ENCODE measurements at regions not wholly inside any gene's neighbourhood (a gene's known extent, or its start where the extent isn't known, plus 50 kb on each side); places are given as distances from the start of the nearest gene placed in this dataset.
"Not testable (repeated sequence)": the region's sequence is repeated elsewhere in the genome, so short reads cannot be mapped to it uniquely, and the experiment has no call there.

GRCh38 chr1:30083800-30084464 lies 639.5 kb downstream of the MATN1 start (continued):
- no peak for TF ChIP-seq ZNF792 (CRISPR knock-in tag; IDR thresholded peaks at IDR 0.05)
- no peak for TF ChIP-seq KAT8 (CRISPR knock-in tag; IDR thresholded peaks at IDR 0.05)

GRCh38 chr1:30081379-30082102 lies 641.8 kb downstream of the MATN1 start:
- H3K9ac ChIP-seq (ENCODE audit: insufficient read depth, low read depth, low read length): no peak overlapping the region
- H3K79me2 ChIP-seq (ENCODE audit: insufficient read depth, low read length): no peaks in the 10 kb centered on the region
- in situ Hi-C loops (cut with HindIII; ENCODE audit: extremely low pct_ligation_motif_present, low pct_unique_long_range_greater_than_20kb) (loop anchor here (10.0 to 25.0 kb wide), 2 partner anchors 287 to 694 kb away; no protein-coding TSS in a partner anchor), intact Hi-C loops (cut with micrococcal nuclease; ENCODE audit: unreplicated experiment) (no loop called here)
- peaks cover 2 to 22% of the 10 kb centered on the region in 2 experiments; a peak in 4 of 5 replicates for H3K27me3 ChIP-seq (ENCODE audit: control insufficient read depth in 1 of 2, insufficient read depth in 2 of 2, low read length in 2 of 2)
- H3K36me3 ChIP-seq (replicated peaks in 1 of 2; ENCODE audit: control insufficient read depth in 1 of 2, insufficient read depth in 2 of 2, low read length in 2 of 2): no peaks in the 10 kb centered on the region
- no peak overlapping the region for H2AFZ ChIP-seq (ENCODE audit: low read length)
- 11% methylated on average over 6 of the region's 6 CpGs for WGBS (ENCODE audit: low lambda C conversion rate)
- H3K4me3 ChIP-seq (replicated peaks in 1 of 3; ENCODE audit: insufficient read depth in 1 of 3, low read depth in 2 of 3, low read length in 3 of 3): no peak overlapping the region
- FAIRE-seq (no peak), DNase-seq (ENCODE audit: low spot score) (no peak), ATAC-seq (no peak)
- POLR2A ChIA-PET: no interaction called here
- BruUV-seq (replicated peaks): no TSS peak
- no peak overlapping the region for H3K27ac ChIP-seq (ENCODE audit: extremely low read length, insufficient read depth, low read length)
- CTCF ChIA-PET (ENCODE audit: low intra/inter-chr PET ratio, low total read pairs): no interaction called here
- H3K4me2 ChIP-seq (ENCODE audit: low read depth, low read length): no peak overlapping the region
- TF ChIP-seq EHMT2 (IDR thresholded peaks at IDR 0.05; ENCODE audit: borderline replicate concordance, low read depth, low read length) (no peak), ZNF234 (CRISPR knock-in tag; conservative IDR thresholded peaks at IDR 0.05) (no peak)
- peaks cover 2% of the 10 kb centered on the region; the same call in 1 of the 2 replicates for H3K9me3 ChIP-seq (ENCODE audit: low read length)
- peaks cover 13% of the 10 kb centered on the region for H3K4me1 ChIP-seq (ENCODE audit: insufficient read depth, low read length)
- H4K20me1 ChIP-seq (ENCODE audit: insufficient read depth, low read length): no peaks in the 10 kb centered on the region

- FAIRE-seq; H3K4me3 ChIP-seq (replicated peaks in 1 of 3; ENCODE audit: insufficient read depth in 1 of 3, low read depth in 2 of 3, low read length in 3 of 3); H2AFZ ChIP-seq (ENCODE audit: low read length); H3K27ac ChIP-seq (ENCODE audit: extremely low read length, insufficient read depth, low read length); CTCF ChIA-PET (ENCODE audit: low intra/inter-chr PET ratio, low total read pairs); H4K20me1 ChIP-seq (ENCODE audit: insufficient read depth, low read length); H3K9ac ChIP-seq (ENCODE audit: insufficient read depth, low read depth, low read length); BruUV-seq (replicated peaks); H3K9me3 ChIP-seq (ENCODE audit: low read length); ATAC-seq; DNase-seq (ENCODE audit: low spot score); H3K4me2 ChIP-seq (ENCODE audit: low read depth, low read length); H3K4me1 ChIP-seq (ENCODE audit: insufficient read depth, low read length); H3K36me3 ChIP-seq (replicated peaks in 1 of 2; ENCODE audit: control insufficient read depth in 1 of 2, insufficient read depth in 2 of 2, low read length in 2 of 2); H3K27me3 ChIP-seq (ENCODE audit: control insufficient read depth in 1 of 2, insufficient read depth in 2 of 2, low read length in 2 of 2); POLR2A ChIA-PET; intact Hi-C loops (cut with micrococcal nuclease; ENCODE audit: unreplicated experiment); H3K79me2 ChIP-seq (ENCODE audit: insufficient read depth, low read length): not testable (repeated sequence)
- in situ Hi-C loops (cut with HindIII; ENCODE audit: extremely low pct_ligation_motif_present, low pct_unique_long_range_greater_than_20kb): loop anchor here (25.0 kb wide), 1 partner anchor 689 kb away; no protein-coding TSS in a partner anchor
Observed at GRCh38 chr1:30075916-30076315, 647.5 kb downstream of the MATN1 start.
